ENCODE measurements at regions not wholly inside any gene's neighbourhood (a gene's known extent, or its start where the extent isn't known, plus 50 kb on each side); places are given as distances from the start of the nearest gene placed in this dataset.

GRCh38 chr3:190722181-190722905 lies 140.2 kb downstream of the GMNC start:
- DNase-seq (ENCODE audit: low read depth), result no peak

- DNase-seq (ENCODE audit: low read depth), result no peak
Observed at GRCh38 chr3:190721330-190721729, 141.2 kb downstream of the GMNC start.

GRCh38 chr3:190718671-190719070 lies 143.8 kb downstream of the GMNC start:
- DNase-seq (ENCODE audit: low read depth), result peak; percentile 75

- DNase-seq (ENCODE audit: low read depth), result no peak
Observed at GRCh38 chr3:190718097-190718496, 144.4 kb downstream of the GMNC start.

- no peak for DNase-seq (ENCODE audit: low read depth)
Observed at GRCh38 chr3:190716961-190717360, 145.5 kb downstream of the GMNC start.

GRCh38 chr3:190716211-190716610 lies 146.3 kb downstream of the GMNC start:
- DNase-seq (ENCODE audit: low read depth), result no peak

- no peak for DNase-seq (ENCODE audit: low read depth)
Observed at GRCh38 chr3:190710723-190711122, 151.8 kb downstream of the GMNC start.

GRCh38 chr3:190709351-190709773 lies 153.1 kb downstream of the GMNC start:
- DNase-seq (ENCODE audit: low read depth), result peak; percentile 38
